Type B pancreatic cell (in vitro differentiated cells): ENCODE measurements at regions not wholly inside any gene's neighbourhood (a gene's known extent, or its start where the extent isn't known, plus 50 kb on each side); places are given as distances from the start of the nearest gene placed in this dataset.

Experiments used
- DNase-seq: peaks from one replicate; pipeline ENCODE4 v3.0.0; 2021; ENCODE audit warnings: mixed read lengths; ENCODE audit not compliant: unreplicated experiment; ENCODE audit errors: extremely low spot score
- H3K27ac Mint-ChIP-seq: 2 replicates; pipeline ENCODE4 v1.8.0; 2021; ENCODE audit warnings: mild to moderate bottlenecking, mixed read lengths
- H3K27me3 Mint-ChIP-seq: 2 replicates; pipeline ENCODE4 v1.8.0; 2021; ENCODE audit warnings: mixed read lengths
- H3K36me3 Mint-ChIP-seq: 2 replicates; pipeline ENCODE4 v1.8.0; 2021; ENCODE audit warnings: mixed read lengths
- H3K4me1 Mint-ChIP-seq: one replicate; pipeline ENCODE4 v1.8.0; 2021; ENCODE audit warnings: mixed read lengths; ENCODE audit not compliant: unreplicated experiment
- H3K4me3 Mint-ChIP-seq: 2 replicates; pipeline ENCODE4 v1.8.0; 2021; ENCODE audit warnings: mild to moderate bottlenecking, mixed read lengths
- H3K9me3 Mint-ChIP-seq: 2 replicates; pipeline ENCODE4 v1.8.0; 2021; ENCODE audit warnings: mixed read lengths
- CTCF ChIP-seq: fragments of 200-600 bp; sonication (generic); conservative IDR thresholded peaks from 2 replicates; pipeline ENCODE4 v1.5.0; 2021; ENCODE audit warnings: antibody characterized with exemption, mild to moderate bottlenecking

- no peak overlapping the region for H3K27ac Mint-ChIP-seq
- no peaks in the 10 kb centered on the region for H3K9me3 Mint-ChIP-seq
- no peaks in the 10 kb centered on the region for H3K36me3 Mint-ChIP-seq
- no peaks in the 10 kb centered on the region for H3K27me3 Mint-ChIP-seq
- no peak overlapping the region for H3K4me3 Mint-ChIP-seq
- no peaks in the 10 kb centered on the region for H3K4me1 Mint-ChIP-seq
- TF ChIP-seq CTCF, result no peak
- DNase-seq, result no peak
These were observed 676.3 kb upstream of the CDH8 start for GRCh38 chr16:62712566-62712965.

- Mint-ChIP-seq H3K4me1 (no peaks in the 10 kb centered on the region), H3K27ac (no peak overlapping the region), H3K27me3 (no peaks in the 10 kb centered on the region), H3K9me3 (no peaks in the 10 kb centered on the region), H3K36me3 (no peaks in the 10 kb centered on the region), H3K4me3 (no peak overlapping the region)
- DNase-seq, result no peak
- peak; percentile 21 for TF ChIP-seq CTCF
These were observed 675.6 kb upstream of the CDH8 start for GRCh38 chr16:62711797-62712196.

GRCh38 chr16:62709794-62710193, 673.6 kb upstream of the CDH8 start:
- Mint-ChIP-seq H3K4me3 (no peak overlapping the region), H3K27me3 (no peaks in the 10 kb centered on the region), H3K36me3 (no peaks in the 10 kb centered on the region), H3K9me3 (no peaks in the 10 kb centered on the region), H3K27ac (no peak overlapping the region), H3K4me1 (no peaks in the 10 kb centered on the region)
- TF ChIP-seq CTCF, result no peak
- no peak for DNase-seq

- no peak for DNase-seq
- no peak overlapping the region for H3K4me3 Mint-ChIP-seq
- no peak for TF ChIP-seq CTCF
- H3K27me3 Mint-ChIP-seq, result no peaks in the 10 kb centered on the region
- no peaks in the 10 kb centered on the region for H3K36me3 Mint-ChIP-seq
- H3K9me3 Mint-ChIP-seq, result no peaks in the 10 kb centered on the region
- no peaks in the 10 kb centered on the region for H3K4me1 Mint-ChIP-seq
- H3K27ac Mint-ChIP-seq, result no peak overlapping the region
These were observed 665.2 kb upstream of the CDH8 start for GRCh38 chr16:62701426-62701825.

- no peak for TF ChIP-seq CTCF
- DNase-seq, result no peak
- Mint-ChIP-seq H3K27me3 (no peaks in the 10 kb centered on the region), H3K4me3 (no peak overlapping the region), H3K4me1 (no peaks in the 10 kb centered on the region), H3K27ac (no peak overlapping the region), H3K9me3 (no peaks in the 10 kb centered on the region), H3K36me3 (no peaks in the 10 kb centered on the region)
These were observed 664.4 kb upstream of the CDH8 start for GRCh38 chr16:62700426-62701294.
